Cortex of kidney (tissue), 1 donor: ENCODE measurements at regions not wholly inside any gene's neighbourhood (a gene's known extent, or its start where the extent isn't known, plus 50 kb on each side); places are given as distances from the start of the nearest gene placed in this dataset.

ENCODE experiments used
- DNase-seq: peaks from one replicate; lab custom pipeline; 2025; lab: John Stamatoyannopoulos, UW

DNA sequence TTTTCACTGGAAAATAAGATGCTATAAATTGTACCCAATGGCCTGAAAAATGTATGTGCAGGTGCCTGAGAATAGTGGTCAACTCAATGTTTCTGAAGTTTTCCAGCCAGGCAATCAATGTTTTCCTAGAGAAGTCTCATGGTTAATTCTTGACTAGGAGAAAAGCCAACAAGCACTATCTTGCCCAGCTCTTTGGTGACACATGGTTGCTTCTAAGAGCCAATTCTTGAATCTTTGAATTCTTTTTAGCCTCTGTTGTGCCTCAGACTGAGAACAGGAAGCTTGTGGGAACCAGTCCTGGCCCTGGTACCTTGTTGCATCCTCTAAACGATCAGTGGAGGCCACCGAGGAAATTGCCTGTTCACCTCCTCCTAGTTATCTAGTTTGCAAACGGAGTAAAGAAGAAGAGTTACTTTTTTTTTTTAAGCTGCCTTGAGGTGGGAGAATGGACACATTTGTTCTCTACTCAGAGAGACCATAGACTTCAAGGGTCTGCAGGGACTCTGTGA is 144.0 kb upstream of the MKLN1 start:
- no peak for DNase-seq

DNA sequence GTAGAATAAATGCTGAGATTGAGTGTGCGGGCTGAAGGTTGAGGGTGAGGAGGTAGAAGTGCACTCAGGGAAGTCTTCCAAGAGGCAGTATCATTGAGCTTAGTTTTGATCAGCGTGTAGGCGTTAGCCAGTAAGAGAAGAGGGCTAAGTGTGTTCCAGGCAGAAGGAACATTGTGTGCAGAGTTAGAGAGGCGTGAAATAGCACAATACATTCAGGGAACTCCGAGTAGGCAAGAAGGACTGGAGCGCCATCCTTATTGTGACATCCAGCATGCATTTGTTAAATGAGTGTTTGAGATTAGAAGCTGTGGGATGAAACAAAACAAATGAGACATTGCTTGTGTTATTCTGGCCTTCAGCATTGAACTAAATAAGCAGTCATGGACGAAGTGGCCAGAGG is 140.9 kb upstream of the MKLN1 start:
- no peak for DNase-seq

GRCh38 chr7:131188367-131189339 is 139.0 kb upstream of the MKLN1 start:
- no peak for DNase-seq

DNA sequence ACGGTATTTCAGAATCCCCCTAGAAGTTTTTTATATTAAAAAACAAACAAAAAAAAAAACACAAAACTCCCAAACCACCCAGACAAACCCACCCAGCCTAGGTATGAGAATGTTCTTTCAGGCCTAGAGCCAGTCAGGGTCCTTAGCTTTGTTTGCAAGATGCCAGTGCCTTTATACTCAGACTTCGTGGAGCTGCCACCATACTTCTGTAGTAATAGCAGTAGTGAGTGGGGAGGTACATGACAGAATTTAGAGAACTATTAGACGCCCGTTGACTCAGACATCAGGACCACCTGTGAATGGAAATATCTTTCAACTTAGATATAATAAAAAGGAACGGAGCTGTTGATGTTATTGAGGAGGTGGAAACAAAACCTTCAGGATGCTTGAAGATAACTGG is 138.2 kb upstream of the MKLN1 start:
- no peak for DNase-seq

GRCh38 chr7:131190146-131190545 is 137.5 kb upstream of the MKLN1 start:
- DNase-seq: no peak

GRCh38 chr7:131190581-131190980 is 137.1 kb upstream of the MKLN1 start:
- no peak for DNase-seq

DNA sequence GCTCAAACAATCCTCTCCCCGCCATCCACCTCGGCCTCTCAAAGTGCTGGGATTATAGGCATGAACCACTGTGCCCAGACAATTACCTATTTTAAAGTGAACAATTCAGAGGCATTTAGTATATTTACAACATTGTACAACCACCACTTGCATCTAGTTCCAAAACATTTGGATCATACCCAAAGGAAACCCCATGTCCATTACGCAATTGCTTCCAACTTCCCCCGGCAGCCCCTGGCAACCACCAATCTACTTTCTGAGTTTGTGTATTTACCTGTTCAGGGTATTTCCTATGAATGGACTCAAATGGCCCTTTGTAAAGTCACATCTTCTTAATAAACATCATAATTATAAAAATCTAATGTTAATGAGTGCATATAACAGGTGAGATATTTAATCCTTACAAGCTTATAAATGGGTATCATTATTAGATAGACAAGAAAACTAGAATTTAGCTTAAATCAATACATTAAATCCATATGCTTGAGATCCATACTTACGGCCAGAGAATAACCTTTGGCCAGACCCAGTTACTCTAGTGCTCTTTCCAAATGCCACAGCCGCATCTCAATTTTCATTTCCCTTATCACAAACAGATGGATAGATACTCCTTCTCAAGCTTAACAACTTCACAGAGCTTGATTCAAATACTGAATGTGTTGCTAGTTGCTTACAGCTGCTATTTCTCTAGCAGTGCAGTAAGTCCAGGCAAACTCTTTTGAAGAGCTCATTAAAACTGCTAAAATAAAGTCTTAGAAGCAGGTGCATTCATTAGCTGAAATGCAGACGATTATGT is 133.4 kb upstream of the MKLN1 start:
- DNase-seq: no peak

- no peak for DNase-seq
Observed at GRCh38 chr7:131196803-131197202, 130.9 kb upstream of the MKLN1 start.

- no peak for DNase-seq
Observed at GRCh38 chr7:131197920-131198615, 129.6 kb upstream of the MKLN1 start.

DNA sequence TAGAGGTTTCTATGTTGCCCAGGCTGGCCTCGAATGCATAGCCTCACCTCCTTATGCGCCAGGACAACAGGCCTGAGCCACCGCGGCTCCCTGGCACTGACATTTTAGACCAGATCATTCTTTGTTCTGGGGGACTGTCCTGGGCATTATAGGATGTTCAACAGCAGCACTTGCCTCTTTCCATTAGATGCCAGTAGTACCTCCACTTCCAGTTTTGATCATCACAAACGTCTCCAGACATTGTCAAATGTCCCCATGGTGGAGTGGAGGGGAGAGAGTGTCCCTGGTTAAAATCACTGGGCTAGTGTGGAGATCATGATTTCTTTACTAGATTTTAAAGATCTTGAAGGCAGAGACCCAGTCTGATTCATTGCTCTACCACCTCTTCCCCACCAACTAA is 125.2 kb upstream of the MKLN1 start:
- DNase-seq: no peak

GRCh38 chr7:131203291-131203976 is 124.2 kb upstream of the MKLN1 start:
- no peak for DNase-seq

- DNase-seq: no peak
Observed at GRCh38 chr7:131208777-131209176, 118.9 kb upstream of the MKLN1 start.

GRCh38 chr7:131210618-131211017 is 117.1 kb upstream of the MKLN1 start:
- DNase-seq: no peak

GRCh38 chr7:131211500-131211899 is 116.2 kb upstream of the MKLN1 start:
- no peak for DNase-seq

DNA sequence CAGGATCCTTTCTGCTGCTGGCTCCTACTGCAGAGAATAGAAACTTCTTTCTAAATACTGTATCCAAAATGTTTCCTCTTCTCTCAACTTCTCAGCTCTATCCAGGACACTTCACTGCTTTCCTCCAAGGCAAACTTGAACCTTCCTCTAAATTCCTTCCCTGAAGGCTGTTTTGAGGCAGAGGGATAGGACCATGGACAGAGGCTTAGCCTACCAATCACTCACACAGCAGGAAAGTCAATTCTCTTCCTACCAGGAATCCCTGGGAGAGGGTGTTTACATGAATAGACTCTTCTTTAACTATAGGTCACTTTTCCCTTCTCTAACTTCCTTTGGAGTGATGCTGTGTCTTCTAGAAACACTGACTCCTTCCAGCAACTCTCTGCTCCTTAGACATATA is 115.6 kb upstream of the MKLN1 start:
- no peak for DNase-seq

DNA sequence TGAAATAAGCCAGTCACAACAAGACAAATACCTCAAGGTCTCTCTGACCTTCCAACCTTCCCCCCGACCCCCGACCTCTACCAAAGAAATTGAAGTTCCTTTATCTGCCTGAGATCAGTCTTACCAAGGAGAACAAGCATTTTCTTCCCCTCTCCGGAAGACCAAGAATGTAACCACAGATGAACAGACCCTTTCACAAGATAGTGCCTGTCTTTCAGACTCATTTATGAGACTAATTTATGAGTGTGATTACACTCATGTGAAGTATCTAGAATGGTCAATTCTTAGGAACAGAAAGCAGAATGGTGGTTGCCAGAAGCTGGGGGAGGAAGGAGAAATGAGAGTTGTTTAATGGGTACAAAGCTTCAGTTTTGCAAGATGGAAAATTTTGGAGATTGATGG is 108.9 kb upstream of the MKLN1 start:
- no peak for DNase-seq

DNA sequence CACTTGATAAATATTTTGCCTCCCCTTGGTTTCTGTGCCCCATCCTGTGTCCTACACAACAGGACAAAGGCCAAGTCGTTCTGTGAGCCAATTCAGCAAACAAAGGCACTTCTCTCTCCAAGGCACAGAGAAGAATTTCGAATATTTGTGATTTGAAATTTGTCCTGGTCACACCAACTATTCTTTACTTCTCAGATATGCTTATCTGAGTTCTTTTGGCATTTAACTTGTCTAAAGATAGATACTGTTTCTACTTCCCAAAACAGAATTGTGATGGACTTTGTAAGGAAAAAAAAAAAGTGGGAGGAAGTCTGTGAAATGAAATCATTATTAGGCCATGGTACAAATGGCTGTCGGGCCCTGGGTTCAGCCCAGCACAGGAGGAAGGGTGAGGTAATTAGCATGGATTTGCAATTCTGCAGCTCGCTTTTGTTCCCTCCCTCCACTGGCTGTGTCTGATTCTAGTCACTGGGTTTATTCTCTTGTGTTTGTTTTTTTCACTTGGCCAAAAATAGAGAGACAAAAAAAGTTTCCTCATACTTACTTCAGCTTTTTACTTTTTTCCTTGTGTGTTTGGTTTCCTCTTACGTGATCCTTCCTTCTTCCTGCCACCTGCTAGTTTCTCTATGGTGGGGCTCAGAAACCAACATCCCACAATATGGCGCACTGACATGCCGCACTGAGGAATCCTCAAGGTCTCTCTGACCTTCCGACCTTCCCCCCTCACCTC is 108.2 kb upstream of the MKLN1 start:
- no peak for DNase-seq

GRCh38 chr7:131221061-131221460 is 106.6 kb upstream of the MKLN1 start:
- no peak for DNase-seq

DNA sequence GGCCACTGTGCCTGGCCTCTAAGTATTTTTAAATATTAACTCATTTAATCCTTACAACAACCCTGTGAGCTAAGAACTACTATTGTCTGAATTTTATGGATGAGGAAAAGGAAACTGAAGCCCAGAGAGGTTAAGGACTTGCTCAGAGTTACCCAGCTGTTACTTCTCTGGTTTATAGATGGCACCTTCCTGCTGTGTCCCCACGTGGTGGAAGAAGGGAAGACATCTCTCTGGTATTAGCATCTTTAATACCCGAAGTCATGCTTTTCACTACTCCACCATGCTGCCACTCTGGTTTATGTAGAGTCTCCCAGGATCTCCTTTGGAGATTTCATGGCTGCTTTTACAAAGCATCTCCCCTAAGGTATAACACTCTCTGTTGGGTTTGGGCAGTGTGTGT is 105.5 kb upstream of the MKLN1 start:
- no peak for DNase-seq

GRCh38 chr7:131223151-131223550 is 104.5 kb upstream of the MKLN1 start:
- DNase-seq: no peak

GRCh38 chr7:131224996-131225395 is 102.7 kb upstream of the MKLN1 start:
- DNase-seq: no peak
